ENCODE measurements at regions not wholly inside any gene's neighbourhood (a gene's known extent, or its start where the extent isn't known, plus 50 kb on each side); places are given as distances from the start of the nearest gene placed in this dataset.

DNA sequence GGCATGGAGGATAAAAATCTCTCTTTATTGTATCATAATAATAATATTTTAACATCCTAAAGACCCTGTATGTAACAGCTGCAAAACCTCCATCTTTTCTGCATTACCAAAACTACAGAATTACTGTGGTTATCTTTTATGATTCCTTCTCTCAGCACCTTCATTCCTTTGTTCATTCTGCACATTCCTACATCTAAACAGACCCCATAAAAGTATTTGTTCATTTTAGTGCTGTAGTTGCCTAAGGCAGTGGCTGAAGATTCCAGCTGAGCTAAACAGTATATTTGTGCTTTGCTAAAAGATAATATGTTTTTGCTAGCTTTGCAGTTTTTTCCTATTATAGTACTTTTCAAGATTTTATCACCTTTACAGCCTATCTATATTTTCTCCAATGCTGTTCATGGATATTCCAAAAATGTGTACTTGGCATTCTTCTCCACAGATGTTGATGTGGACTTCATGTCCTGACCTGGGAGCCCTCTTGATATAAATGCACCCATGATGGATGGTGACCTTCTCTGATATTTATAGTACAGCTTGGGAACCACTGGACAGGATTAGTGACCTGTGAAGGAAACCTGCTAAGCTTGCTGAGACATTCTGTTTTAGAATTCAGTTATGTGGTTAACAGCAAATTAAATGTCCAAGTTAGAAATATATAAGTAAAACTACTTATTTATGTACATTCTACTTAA lies 2832.9 kb upstream of the PCDH20 start:
- DNase-seq, result no peak
- Histone ChIP-seq H3K4ac (ENCODE audit: low read depth, low read length) (no peak overlapping the region), H2AK5ac (ENCODE audit: insufficient read length, low read length) (no peak overlapping the region), H3T11ph (ENCODE audit: low read length) (no peak overlapping the region), H2BK12ac (ENCODE audit: insufficient read length, low read depth, low read length) (no peak overlapping the region), H3K18ac (ENCODE audit: insufficient read length, low read depth, low read length) (no peak overlapping the region), H3K9ac (ENCODE audit: extremely low read depth, insufficient read length, low read length) (no peak overlapping the region), H3K23me2 (ENCODE audit: insufficient read length, low read depth, low read length, poor library complexity, severe bottlenecking) (no peaks in the 10 kb centered on the region), H2BK15ac (ENCODE audit: low read depth, low read length) (no peak overlapping the region), H3K79me2 (ENCODE audit: insufficient read depth, low read length) (no peaks in the 10 kb centered on the region), H3K4me2 (ENCODE audit: insufficient read depth, insufficient read length, low read length) (no peak overlapping the region), H4K20me1 (ENCODE audit: control insufficient read depth, insufficient read depth, insufficient read length) (no peaks in the 10 kb centered on the region), H3K27me3 (ENCODE audit: insufficient read depth, low read length) (no peaks in the 10 kb centered on the region), H2BK120ac (ENCODE audit: low read depth, low read length, poor library complexity, severe bottlenecking) (no peak overlapping the region), H3K9me3 (ENCODE audit: control insufficient read depth, low read depth, low read length) (no peaks in the 10 kb centered on the region), H3K27ac (ENCODE audit: insufficient read length, low read depth, low read length) (no peak overlapping the region), H2BK5ac (ENCODE audit: insufficient read length, low read length) (no peak overlapping the region), H3K79me1 (ENCODE audit: insufficient read depth, low read depth, low read length, poor library complexity, severe bottlenecking) (no peaks in the 10 kb centered on the region), H4K91ac (ENCODE audit: insufficient read length, low read depth, low read length) (no peak overlapping the region), H2BK20ac (ENCODE audit: low read depth, low read length, poor library complexity, severe bottlenecking) (no peak overlapping the region), H4K5ac (ENCODE audit: insufficient read length, low read depth, low read length) (no peak overlapping the region), H3K14ac (ENCODE audit: insufficient read depth, low read length) (no peak overlapping the region), H4K8ac (replicated peaks; ENCODE audit: insufficient read length, low read depth, low read length) (no peak overlapping the region), H3K4me1 (ENCODE audit: insufficient read depth, low read length) (no peaks in the 10 kb centered on the region), H2AFZ (ENCODE audit: low read length) (no peak overlapping the region), H3K23ac (ENCODE audit: insufficient read length, low read depth, low read length) (no peak overlapping the region), H3K56ac (ENCODE audit: insufficient read length, low read depth, low read length) (no peak overlapping the region)
- TF ChIP-seq, protein P1, sequence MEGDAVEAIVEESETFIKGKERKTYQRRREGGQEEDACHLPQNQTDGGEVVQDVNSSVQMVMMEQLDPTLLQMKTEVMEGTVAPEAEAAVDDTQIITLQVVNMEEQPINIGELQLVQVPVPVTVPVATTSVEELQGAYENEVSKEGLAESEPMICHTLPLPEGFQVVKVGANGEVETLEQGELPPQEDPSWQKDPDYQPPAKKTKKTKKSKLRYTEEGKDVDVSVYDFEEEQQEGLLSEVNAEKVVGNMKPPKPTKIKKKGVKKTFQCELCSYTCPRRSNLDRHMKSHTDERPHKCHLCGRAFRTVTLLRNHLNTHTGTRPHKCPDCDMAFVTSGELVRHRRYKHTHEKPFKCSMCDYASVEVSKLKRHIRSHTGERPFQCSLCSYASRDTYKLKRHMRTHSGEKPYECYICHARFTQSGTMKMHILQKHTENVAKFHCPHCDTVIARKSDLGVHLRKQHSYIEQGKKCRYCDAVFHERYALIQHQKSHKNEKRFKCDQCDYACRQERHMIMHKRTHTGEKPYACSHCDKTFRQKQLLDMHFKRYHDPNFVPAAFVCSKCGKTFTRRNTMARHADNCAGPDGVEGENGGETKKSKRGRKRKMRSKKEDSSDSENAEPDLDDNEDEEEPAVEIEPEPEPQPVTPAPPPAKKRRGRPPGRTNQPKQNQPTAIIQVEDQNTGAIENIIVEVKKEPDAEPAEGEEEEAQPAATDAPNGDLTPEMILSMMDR (conservative IDR thresholded peaks at IDR 0.05), result no peak
- Mint-ChIP-seq H3K4me1 (no peaks in the 10 kb centered on the region), H3K27ac (no peak overlapping the region), H3K9me3 (no peaks in the 10 kb centered on the region; a peak in 2 of 5 replicates), H3K4me3 (no peak overlapping the region), H3K36me3 (ENCODE audit: insufficient read depth in 1 of 3, low read depth in 3 of 3) (no peaks in the 10 kb centered on the region), H3K27me3 (ENCODE audit: low read depth) (no peaks in the 10 kb centered on the region)
